Tibial nerve (tissue), 3 donors: ENCODE measurements at regions not wholly inside any gene's neighbourhood (a gene's known extent, or its start where the extent isn't known, plus 50 kb on each side); places are given as distances from the start of the nearest gene placed in this dataset.

Experiments used
- POLR2A ChIP-seq, 2 donors: fragments of 450-650 bp; IDR thresholded peaks; one replicate each; pipeline ENCODE4 v1.6.1; 2017; ENCODE audit warnings: antibody characterized with exemption in 2 of 2, mild to moderate bottlenecking in 2 of 2, moderate library complexity in 2 of 2
- TF ChIP-seq, protein P1 (sequence below), 5 experiments: fragments of 200-600 bp in 3 of 5; fragments of 450-650 bp in 2 of 5; sonication (generic) in 3 of 5; IDR thresholded peaks; one replicate each; pipeline ENCODE4 v1.5.1; 2016 to 2019; ENCODE audit warnings: antibody characterized with exemption in 5 of 5, mild to moderate bottlenecking in 3 of 5, moderate library complexity in 2 of 5

- TF ChIP-seq, protein P1, sequence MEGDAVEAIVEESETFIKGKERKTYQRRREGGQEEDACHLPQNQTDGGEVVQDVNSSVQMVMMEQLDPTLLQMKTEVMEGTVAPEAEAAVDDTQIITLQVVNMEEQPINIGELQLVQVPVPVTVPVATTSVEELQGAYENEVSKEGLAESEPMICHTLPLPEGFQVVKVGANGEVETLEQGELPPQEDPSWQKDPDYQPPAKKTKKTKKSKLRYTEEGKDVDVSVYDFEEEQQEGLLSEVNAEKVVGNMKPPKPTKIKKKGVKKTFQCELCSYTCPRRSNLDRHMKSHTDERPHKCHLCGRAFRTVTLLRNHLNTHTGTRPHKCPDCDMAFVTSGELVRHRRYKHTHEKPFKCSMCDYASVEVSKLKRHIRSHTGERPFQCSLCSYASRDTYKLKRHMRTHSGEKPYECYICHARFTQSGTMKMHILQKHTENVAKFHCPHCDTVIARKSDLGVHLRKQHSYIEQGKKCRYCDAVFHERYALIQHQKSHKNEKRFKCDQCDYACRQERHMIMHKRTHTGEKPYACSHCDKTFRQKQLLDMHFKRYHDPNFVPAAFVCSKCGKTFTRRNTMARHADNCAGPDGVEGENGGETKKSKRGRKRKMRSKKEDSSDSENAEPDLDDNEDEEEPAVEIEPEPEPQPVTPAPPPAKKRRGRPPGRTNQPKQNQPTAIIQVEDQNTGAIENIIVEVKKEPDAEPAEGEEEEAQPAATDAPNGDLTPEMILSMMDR (IDR thresholded peaks at IDR 0.05): no peak
- no peak for TF ChIP-seq POLR2A (IDR thresholded peaks at IDR 0.05)
Measured at GRCh38 chr5:21140987-21141386, 1153.0 kb upstream of the CDH18 start.
